Activated naive CD8-positive, alpha-beta T cell treated with anti-CD3 and anti-CD28 coated beads, Interleukin-2, amount 10 ng/mL, durations not matched to agents 7 days and 5 days (primary cell): ENCODE measurements at regions not wholly inside any gene's neighbourhood (a gene's known extent, or its start where the extent isn't known, plus 50 kb on each side); places are given as distances from the start of the nearest gene placed in this dataset.
A peak's percentile ranks its signal among the peaks of the same experiment; 100 is the strongest.

Source experiments
- ATAC-seq: fragments of 150-1000 bp; cut with Tn5 transposase; one replicate; pipeline ENCODE4 v1.10.0; 2021; ENCODE audit warnings: low read depth, moderate library complexity
- POLR2A ChIA-PET: fragments of 350-600 bp; sonication (Branson Sonifier 250); formaldehyde crosslinking; loops from one replicate; lab custom pipeline; 2021; ENCODE audit warnings: antibody characterized with exemption; lab: Charles Lee
- DNase-seq: peaks from one replicate; pipeline ENCODE4 v3.0.0; 2021
- H3K27ac Mint-ChIP-seq: one replicate; pipeline ENCODE4 v1.8.0; 2022; ENCODE audit warnings: mild to moderate bottlenecking, mixed read lengths
- H3K27me3 Mint-ChIP-seq: one replicate; pipeline ENCODE4 v1.8.0; 2022; ENCODE audit warnings: mild to moderate bottlenecking, moderate library complexity, mixed read lengths
- H3K36me3 Mint-ChIP-seq: one replicate; pipeline ENCODE4 v1.8.0; 2021; ENCODE audit warnings: mild to moderate bottlenecking, mixed read lengths
- H3K4me1 Mint-ChIP-seq: one replicate; pipeline ENCODE4 v1.8.0; 2021; ENCODE audit warnings: mixed read lengths
- H3K4me3 Mint-ChIP-seq: one replicate; pipeline ENCODE4 v1.8.0; 2022; ENCODE audit warnings: mild to moderate bottlenecking, moderate library complexity, mixed read lengths
- H3K9me3 Mint-ChIP-seq: one replicate; pipeline ENCODE4 v1.8.0; 2021; ENCODE audit warnings: mixed read lengths

GRCh38 chr11:8828580-8829361 lies 82.2 kb upstream of the AKIP1 start:
- ATAC-seq = no peak
- H3K4me1 Mint-ChIP-seq = peaks cover 11% of the 10 kb centered on the region
- POLR2A ChIA-PET = no interaction called here
- no peaks in the 10 kb centered on the region for H3K9me3 Mint-ChIP-seq
- H3K27ac Mint-ChIP-seq = no peak overlapping the region
- no peak overlapping the region for H3K4me3 Mint-ChIP-seq
- H3K27me3 Mint-ChIP-seq = no peaks in the 10 kb centered on the region
- no peak for DNase-seq
- no peaks in the 10 kb centered on the region for H3K36me3 Mint-ChIP-seq

- Mint-ChIP-seq H3K4me3 (no peak overlapping the region), H3K9me3 (no peaks in the 10 kb centered on the region), H3K36me3 (no peaks in the 10 kb centered on the region), H3K27ac (no peak overlapping the region), H3K4me1 (peaks cover 12% of the 10 kb centered on the region), H3K27me3 (no peaks in the 10 kb centered on the region)
- DNase-seq = no peak
- no peak for ATAC-seq
- POLR2A ChIA-PET = no interaction called here
Measured at GRCh38 chr11:8829556-8829955, 81.4 kb upstream of the AKIP1 start.

- Mint-ChIP-seq H3K27me3 (peaks cover 4% of the 10 kb centered on the region), H3K4me1 (peaks cover 12% of the 10 kb centered on the region), H3K9me3 (no peaks in the 10 kb centered on the region), H3K4me3 (no peak overlapping the region), H3K27ac (no peak overlapping the region), H3K36me3 (no peaks in the 10 kb centered on the region)
- ATAC-seq (no peak), DNase-seq (no peak)
- POLR2A ChIA-PET = no interaction called here
Measured at GRCh38 chr11:8830641-8831040, 80.3 kb upstream of the AKIP1 start.

GRCh38 chr11:8831861-8832260 lies 79.1 kb upstream of the AKIP1 start:
- no peak for ATAC-seq
- H3K4me1 Mint-ChIP-seq = peaks cover 12% of the 10 kb centered on the region
- H3K4me3 Mint-ChIP-seq = no peak overlapping the region
- no peaks in the 10 kb centered on the region for H3K36me3 Mint-ChIP-seq
- no peaks in the 10 kb centered on the region for H3K9me3 Mint-ChIP-seq
- POLR2A ChIA-PET = interaction anchor here (0.7 kb wide), 1 partner anchor 144 kb away, joined by 6 read pairs; no protein-coding TSS in a partner anchor
- peaks cover 4% of the 10 kb centered on the region for H3K27me3 Mint-ChIP-seq
- no peak for DNase-seq
- H3K27ac Mint-ChIP-seq = no peak overlapping the region

- Mint-ChIP-seq H3K27me3 (peaks cover 4% of the 10 kb centered on the region), H3K4me1 (peaks cover 12% of the 10 kb centered on the region), H3K27ac (peak overlapping the region; percentile 83), H3K36me3 (peaks cover 1% of the 10 kb centered on the region), H3K9me3 (no peaks in the 10 kb centered on the region), H3K4me3 (peak overlapping the region; percentile 61)
- ATAC-seq (peak; percentile 83), DNase-seq (peak; percentile 45)
- POLR2A ChIA-PET = interaction anchor here (0.7 kb wide), 1 partner anchor 150 kb away, joined by 3 read pairs; the partner anchor contains the start of genes RPL27A and TRIM66
Measured at GRCh38 chr11:8832571-8833260, 78.3 kb upstream of the AKIP1 start.

GRCh38 chr11:8833568-8834315 lies 77.2 kb upstream of the AKIP1 start:
- H3K36me3 Mint-ChIP-seq = peaks cover 1% of the 10 kb centered on the region
- peak overlapping the region; percentile 4 for H3K27ac Mint-ChIP-seq
- DNase-seq = no peak
- H3K4me1 Mint-ChIP-seq = peaks cover 16% of the 10 kb centered on the region
- peaks cover 4% of the 10 kb centered on the region for H3K27me3 Mint-ChIP-seq
- POLR2A ChIA-PET = interaction anchor here (1.0 kb wide), 1 partner anchor 627 kb away, joined by 3 read pairs; the partner anchor contains the start of gene ZNF143
- no peaks in the 10 kb centered on the region for H3K9me3 Mint-ChIP-seq
- no peak overlapping the region for H3K4me3 Mint-ChIP-seq
- no peak for ATAC-seq

- H3K27me3 Mint-ChIP-seq = peaks cover 4% of the 10 kb centered on the region
- H3K4me3 Mint-ChIP-seq = no peak overlapping the region
- H3K4me1 Mint-ChIP-seq = peaks cover 16% of the 10 kb centered on the region
- DNase-seq (no peak), ATAC-seq (no peak)
- H3K27ac Mint-ChIP-seq = no peak overlapping the region
- POLR2A ChIA-PET = interaction anchor here (1.0 kb wide), 1 partner anchor 627 kb away, joined by 3 read pairs; the partner anchor contains the start of gene ZNF143
- H3K9me3 Mint-ChIP-seq = no peaks in the 10 kb centered on the region
- H3K36me3 Mint-ChIP-seq = peaks cover 1% of the 10 kb centered on the region
Measured at GRCh38 chr11:8834379-8834778, 76.6 kb upstream of the AKIP1 start.

- DNase-seq = no peak
Measured at GRCh38 chr11:8838248-8838647, 72.7 kb upstream of the AKIP1 start.

GRCh38 chr11:8839306-8839956 lies 71.6 kb upstream of the AKIP1 start:
- H3K27me3 Mint-ChIP-seq = peaks cover 4% of the 10 kb centered on the region
- H3K36me3 Mint-ChIP-seq = peaks cover 1% of the 10 kb centered on the region
- no peaks in the 10 kb centered on the region for H3K9me3 Mint-ChIP-seq
- DNase-seq (no peak), ATAC-seq (no peak)
- no peak overlapping the region for H3K4me3 Mint-ChIP-seq
- POLR2A ChIA-PET = no interaction called here
- H3K27ac Mint-ChIP-seq = no peak overlapping the region
- peaks cover 7% of the 10 kb centered on the region for H3K4me1 Mint-ChIP-seq

More at GRCh38 chr11:8838248-8838647, 72.7 kb upstream of the AKIP1 start:
- peaks cover 4% of the 10 kb centered on the region for H3K27me3 Mint-ChIP-seq
- H3K4me3 Mint-ChIP-seq = no peak overlapping the region
- POLR2A ChIA-PET = no interaction called here
- no peak overlapping the region for H3K27ac Mint-ChIP-seq
- H3K4me1 Mint-ChIP-seq = peaks cover 13% of the 10 kb centered on the region
- peaks cover 1% of the 10 kb centered on the region for H3K36me3 Mint-ChIP-seq
- ATAC-seq = no peak
- H3K9me3 Mint-ChIP-seq = no peaks in the 10 kb centered on the region

- ATAC-seq (no peak), DNase-seq (no peak)
- Mint-ChIP-seq H3K9me3 (no peaks in the 10 kb centered on the region), H3K4me3 (no peak overlapping the region), H3K36me3 (peaks cover 1% of the 10 kb centered on the region), H3K27ac (no peak overlapping the region), H3K4me1 (peaks cover 7% of the 10 kb centered on the region), H3K27me3 (peaks cover 3% of the 10 kb centered on the region)
- POLR2A ChIA-PET = no interaction called here
Measured at GRCh38 chr11:8839957-8840945, 70.7 kb upstream of the AKIP1 start.

- Mint-ChIP-seq H3K4me1 (peaks cover 7% of the 10 kb centered on the region), H3K27me3 (peaks cover 9% of the 10 kb centered on the region), H3K9me3 (no peaks in the 10 kb centered on the region), H3K36me3 (peaks cover 1% of the 10 kb centered on the region), H3K27ac (no peak overlapping the region), H3K4me3 (no peak overlapping the region)
- POLR2A ChIA-PET = no interaction called here
- DNase-seq (no peak), ATAC-seq (no peak)
Measured at GRCh38 chr11:8841899-8842298, 69.1 kb upstream of the AKIP1 start.

GRCh38 chr11:8858808-8859207 lies 52.2 kb upstream of the AKIP1 start:
- Mint-ChIP-seq H3K36me3 (no peaks in the 10 kb centered on the region), H3K27ac (no peak overlapping the region), H3K27me3 (peaks cover 33% of the 10 kb centered on the region), H3K4me1 (peaks cover 5% of the 10 kb centered on the region), H3K9me3 (no peaks in the 10 kb centered on the region), H3K4me3 (no peak overlapping the region)
- ATAC-seq = no peak
- no peak for DNase-seq
- POLR2A ChIA-PET = no interaction called here
